Panc1 (cell line): ENCODE measurements at regions not wholly inside any gene's neighbourhood (a gene's known extent, or its start where the extent isn't known, plus 50 kb on each side); places are given as distances from the start of the nearest gene placed in this dataset.

Experiments used
- ATAC-seq: fragments of 200-7000 bp; cut with Tn5 transposase; 2 replicates; pipeline ENCODE4 v1.9.1; 2020; ENCODE audit warnings: mild to moderate bottlenecking, moderate library complexity
- BruUV-seq: library from RNA; stranded (reverse); fragments of 400-500 nt; replicated peaks from 2 replicates; lab custom pipeline; 2021; lab: Mats Ljungman, UMichigan
- CTCF ChIA-PET: fragments of 300-600 bp; sonication (Branson Sonifier 250); formaldehyde crosslinking; loops from one replicate; lab custom pipeline; 2022; ENCODE audit warnings: antibody characterized with exemption; lab: Charles Lee
- POLR2A ChIA-PET: fragments of 300-600 bp; sonication (Branson Sonifier 250); formaldehyde crosslinking; loops from one replicate; lab custom pipeline; 2022; ENCODE audit warnings: antibody characterized with exemption; lab: Charles Lee
- DNase-seq: peaks from one replicate; pipeline ENCODE4 v3.0.0-alpha.2; 2010; ENCODE audit warnings: low read depth, low spot score
- H3K27ac ChIP-seq: 2 replicates; pipeline ENCODE4 v1.5.1; 2011; ENCODE audit warnings: mild to moderate bottlenecking, low read length, inconsistent platforms
- H3K27me3 ChIP-seq: fragments of 200-500 bp; sonication (Bioruptor generic); 2 replicates; pipeline ENCODE4 v1.6.0; 2014; ENCODE audit warnings: low read length, inconsistent platforms; ENCODE audit not compliant: control insufficient read depth, insufficient read depth
- H3K36me3 ChIP-seq: fragments of 200-500 bp; sonication (Bioruptor generic); 2 replicates; pipeline ENCODE4 v1.5.1; 2014; ENCODE audit warnings: inconsistent platforms, mild to moderate bottlenecking, low read length, moderate library complexity; ENCODE audit not compliant: control insufficient read depth, insufficient read depth
- H3K4me1 ChIP-seq: 2 replicates; pipeline ENCODE4 v1.5.1; 2011; ENCODE audit warnings: inconsistent platforms, mild to moderate bottlenecking, low read length, moderate library complexity; ENCODE audit not compliant: control insufficient read depth, insufficient read depth
- H3K4me3 ChIP-seq, 2 experiments: 2 replicates each; pipeline ENCODE4 v1.5.1; 2011 to 2012; ENCODE audit warnings: low read depth in 2 of 2, low read length in 2 of 2, mild to moderate bottlenecking in 2 of 2, inconsistent platforms in 1 of 2, moderate library complexity in 1 of 2
- H3K9me3 ChIP-seq: fragments of 200-500 bp; sonication (Bioruptor generic); 2 replicates; pipeline ENCODE4 v1.5.1; 2014; ENCODE audit warnings: low read depth, mild to moderate bottlenecking, inconsistent platforms, low read length, moderate library complexity; ENCODE audit not compliant: control insufficient read depth, insufficient read depth
- POLR2AphosphoS5 ChIP-seq: IDR thresholded peaks from 2 replicates; pipeline ENCODE4 v1.6.1; 2012; ENCODE audit warnings: mild to moderate bottlenecking, low read depth, low read length, moderate library complexity
- REST ChIP-seq, 2 experiments: IDR thresholded peaks; 2 replicates each; pipeline ENCODE4 v1.6.1; 2011 to 2012; ENCODE audit warnings: low read depth in 2 of 2, control low read depth in 1 of 2, low read length in 1 of 2, mild to moderate bottlenecking in 1 of 2, moderate library complexity in 1 of 2; ENCODE audit not compliant: insufficient read depth in 1 of 2
- SIN3A ChIP-seq: IDR thresholded peaks from 2 replicates; pipeline ENCODE4 v1.6.1; 2012; ENCODE audit warnings: low read depth, mild to moderate bottlenecking, low read length, moderate library complexity, borderline replicate concordance; ENCODE audit not compliant: insufficient read depth
- TCF7L2 ChIP-seq: IDR thresholded peaks from 2 replicates; pipeline ENCODE4 v1.6.1; 2011; ENCODE audit warnings: mild to moderate bottlenecking, low read depth, low read length, inconsistent platforms
- in situ Hi-C: cut with HindIII; loops from 2 replicates; pipeline ENCODE4 v1.10.0; 2016; ENCODE audit warnings: low sequenced_read_pairs, low pct_unique_long_range_greater_than_20kb
- intact Hi-C: fragments of 100-400 bp; cut with micrococcal nuclease; formaldehyde crosslinking; loops from one replicate; pipeline ENCODE4 v1.10.0; 2022; ENCODE audit not compliant: unreplicated experiment
- TF ChIP-seq, protein P1 (sequence below): fragments of 450-650 bp; IDR thresholded peaks from 2 replicates; pipeline ENCODE4 v1.5.1; 2017; ENCODE audit warnings: mild to moderate bottlenecking

DNA sequence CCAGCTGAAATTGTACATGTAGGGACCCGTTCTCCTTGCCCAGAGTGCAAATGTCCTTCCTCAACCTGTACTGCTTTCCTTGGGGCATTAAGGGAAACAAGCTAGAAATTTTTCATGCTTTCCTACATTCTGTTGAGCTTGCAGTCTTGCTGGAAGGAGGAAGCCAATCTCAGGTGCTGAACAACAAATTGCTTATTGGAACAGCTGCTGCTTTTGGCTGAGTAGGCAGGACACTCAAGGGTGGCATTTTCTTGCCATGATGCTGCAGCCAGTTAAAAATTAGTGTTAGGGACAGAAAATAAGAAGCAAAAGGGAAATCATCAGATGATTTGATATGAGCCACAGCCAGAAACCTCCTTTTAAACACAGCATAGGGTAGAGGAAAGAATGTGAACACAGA is 223.7 kb downstream of the QDPR start:
- POLR2A ChIA-PET = no interaction called here
- in situ Hi-C loops (no loop called here), intact Hi-C loops (no loop called here)
- BruUV-seq = no TSS peak
- DNase-seq (no peak), ATAC-seq (no peak)
- Histone ChIP-seq H3K27ac (no peak overlapping the region), H3K4me1 (no peaks in the 10 kb centered on the region), H3K9me3 (no peaks in the 10 kb centered on the region), H3K27me3 (no peaks in the 10 kb centered on the region), H3K4me3 (no peak overlapping the region), H3K36me3 (no peaks in the 10 kb centered on the region)
- TF ChIP-seq TCF7L2 (no peak), REST (IDR thresholded peaks at IDR 0.05; ENCODE audit: insufficient read depth in 1 of 2, low read depth in 2 of 2, low read length in 1 of 2) (no peak), SIN3A (no peak), POLR2AphosphoS5 (no peak)
- TF ChIP-seq, protein P1, sequence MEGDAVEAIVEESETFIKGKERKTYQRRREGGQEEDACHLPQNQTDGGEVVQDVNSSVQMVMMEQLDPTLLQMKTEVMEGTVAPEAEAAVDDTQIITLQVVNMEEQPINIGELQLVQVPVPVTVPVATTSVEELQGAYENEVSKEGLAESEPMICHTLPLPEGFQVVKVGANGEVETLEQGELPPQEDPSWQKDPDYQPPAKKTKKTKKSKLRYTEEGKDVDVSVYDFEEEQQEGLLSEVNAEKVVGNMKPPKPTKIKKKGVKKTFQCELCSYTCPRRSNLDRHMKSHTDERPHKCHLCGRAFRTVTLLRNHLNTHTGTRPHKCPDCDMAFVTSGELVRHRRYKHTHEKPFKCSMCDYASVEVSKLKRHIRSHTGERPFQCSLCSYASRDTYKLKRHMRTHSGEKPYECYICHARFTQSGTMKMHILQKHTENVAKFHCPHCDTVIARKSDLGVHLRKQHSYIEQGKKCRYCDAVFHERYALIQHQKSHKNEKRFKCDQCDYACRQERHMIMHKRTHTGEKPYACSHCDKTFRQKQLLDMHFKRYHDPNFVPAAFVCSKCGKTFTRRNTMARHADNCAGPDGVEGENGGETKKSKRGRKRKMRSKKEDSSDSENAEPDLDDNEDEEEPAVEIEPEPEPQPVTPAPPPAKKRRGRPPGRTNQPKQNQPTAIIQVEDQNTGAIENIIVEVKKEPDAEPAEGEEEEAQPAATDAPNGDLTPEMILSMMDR = no peak
- CTCF ChIA-PET = no interaction called here

- in situ Hi-C loops = no loop called here
- POLR2A ChIA-PET = no interaction called here
Measured at GRCh38 chr4:17286752-17287460, 225.0 kb downstream of the QDPR start.

More at GRCh38 chr4:17286752-17287460, 225.0 kb downstream of the QDPR start:
- H3K27ac ChIP-seq = no peak overlapping the region
- H3K27me3 ChIP-seq = no peaks in the 10 kb centered on the region
- TF ChIP-seq REST (IDR thresholded peaks at IDR 0.05; ENCODE audit: insufficient read depth in 1 of 2, low read depth in 2 of 2, low read length in 1 of 2) (no peak), TCF7L2 (no peak), SIN3A (no peak), POLR2AphosphoS5 (no peak)
- TF ChIP-seq, protein P1 = no peak
- H3K36me3 ChIP-seq = no peaks in the 10 kb centered on the region
- intact Hi-C loops = no loop called here
- ATAC-seq (no peak), DNase-seq (no peak)
- no TSS peak for BruUV-seq
- no peaks in the 10 kb centered on the region for H3K9me3 ChIP-seq
- no peak overlapping the region for H3K4me3 ChIP-seq
- CTCF ChIA-PET = no interaction called here
- H3K4me1 ChIP-seq = no peaks in the 10 kb centered on the region
